ENCODE measurements at regions not wholly inside any gene's neighbourhood (a gene's known extent, or its start where the extent isn't known, plus 50 kb on each side); places are given as distances from the start of the nearest gene placed in this dataset.

GRCh38 chr5:165913059-165913458 is 2378.4 kb upstream of the WWC1 start (continued):
- TF ChIP-seq IRF5 (IDR thresholded peaks at IDR 0.05; ENCODE audit: borderline replicate concordance), result no peak
- no peak for TF ChIP-seq EP300 (IDR thresholded peaks at IDR 0.05; ENCODE audit: borderline replicate concordance in 1 of 2, control insufficient read depth in 1 of 2, low read depth in 2 of 2, low read length in 2 of 2)
- no peak for TF ChIP-seq TAF1 (IDR thresholded peaks at IDR 0.05; ENCODE audit: borderline replicate concordance, low read depth, low read length)
- TF ChIP-seq ZNF24 (IDR thresholded peaks at IDR 0.05), result no peak
- no peak for TF ChIP-seq JUND (IDR thresholded peaks at IDR 0.05; ENCODE audit: low read depth, low read length)

GRCh38 chr5:165914456-165914855 is 2377.0 kb upstream of the WWC1 start:
- in situ Hi-C loops (cut with MboI) (no loop called here), intact Hi-C loops (cut with micrococcal nuclease; ENCODE audit: unreplicated experiment) (no loop called here)
- H3K4me2 ChIP-seq (ENCODE audit: control insufficient read depth, insufficient read depth), result no peak overlapping the region
- no TSS peak for BruUV-seq (replicated peaks)
- H3K79me2 ChIP-seq (ENCODE audit: control insufficient read depth, insufficient read depth, low read length), result no peaks in the 10 kb centered on the region
- ChIA-PET RAD21 (ENCODE audit: unreplicated experiment) (no interaction called here), SMC1A (ENCODE audit: uncharacterized antibody, unreplicated experiment) (interaction anchor here (0.7 to 1.4 kb wide), 2 partner anchors 33 to 627 kb away, joined by 3 read pairs; no protein-coding TSS in a partner anchor), POLR2A (no interaction called here), CTCF (interaction anchor here (0.6 kb wide), 1 partner anchor 1392 kb away, joined by 4 read pairs; no protein-coding TSS in a partner anchor)
- no peak for DNase-seq (ENCODE audit: low read depth, low spot score)
- H4K20me1 ChIP-seq (ENCODE audit: control insufficient read depth, insufficient read depth), result no peaks in the 10 kb centered on the region
- H3K36me3 ChIP-seq (ENCODE audit: control insufficient read depth in 2 of 2, insufficient read depth in 2 of 2, low read length in 1 of 2), result no peaks in the 10 kb centered on the region
- no peak overlapping the region for H3K9ac ChIP-seq (ENCODE audit: control insufficient read depth, insufficient read depth, low read length)
- H2AFZ ChIP-seq (ENCODE audit: control insufficient read depth, low read depth, low read length), result no peak overlapping the region
- no peak overlapping the region for H3K27ac ChIP-seq (ENCODE audit: control insufficient read depth, insufficient read depth)
- WGBS (ENCODE audit: insufficient coverage, insufficient replicate concordance, low lambda C conversion rate, missing lambda C conversion rate), result 31% methylated on average over 6 of the region's 6 CpGs
- no peaks in the 10 kb centered on the region for H3K27me3 ChIP-seq (replicated peaks in 1 of 2; ENCODE audit: control insufficient read depth in 2 of 2, insufficient read depth in 2 of 2, low read length in 1 of 2)
- no peak for FAIRE-seq
- no peak overlapping the region for H3K4me3 ChIP-seq
- no peak for ATAC-seq
- H3K4me1 ChIP-seq (ENCODE audit: control insufficient read depth, insufficient read depth, low read length), result no peaks in the 10 kb centered on the region
- no peaks in the 10 kb centered on the region for H3K9me3 ChIP-seq (replicated peaks; ENCODE audit: control insufficient read depth, insufficient read depth, low read length)
- TF ChIP-seq PBX3 (IDR thresholded peaks at IDR 0.05; ENCODE audit: insufficient replicate concordance, low read depth, low read length) (no peak), RELA (IDR thresholded peaks at IDR 0.05; ENCODE audit: borderline replicate concordance, partially characterized antibody) (no peak), YBX1 (IDR thresholded peaks at IDR 0.05) (no peak), TCF3 (IDR thresholded peaks at IDR 0.05; ENCODE audit: borderline replicate concordance, insufficient read depth, low read depth, low read length) (no peak), EED (IDR thresholded peaks at IDR 0.05; ENCODE audit: low read depth) (no peak), BMI1 (IDR thresholded peaks at IDR 0.05; ENCODE audit: borderline replicate concordance) (no peak), ZNF217 (IDR thresholded peaks at IDR 0.05) (no peak), RBBP5 (conservative IDR thresholded peaks at IDR 0.05) (no peak), PKNOX1 (IDR thresholded peaks at IDR 0.05) (no peak), POLR2AphosphoS5 (IDR thresholded peaks at IDR 0.05; ENCODE audit: low read length) (no peak), HSF1 (IDR thresholded peaks at IDR 0.05; ENCODE audit: low read depth, low read length) (no peak), WRNIP1 (IDR thresholded peaks at IDR 0.05; ENCODE audit: borderline replicate concordance, low read depth, low read length) (no peak), TARDBP (IDR thresholded peaks at IDR 0.05; ENCODE audit: borderline replicate concordance) (no peak), ATF7 (IDR thresholded peaks at IDR 0.05; ENCODE audit: low read depth) (no peak), MYC (IDR thresholded peaks at IDR 0.05; ENCODE audit: insufficient read depth, insufficient read length, insufficient replicate concordance, low read length, severe bottlenecking) (no peak), CHD2 (IDR thresholded peaks at IDR 0.05; ENCODE audit: borderline replicate concordance, low read depth, low read length) (no peak)

Data from GM12878 (cell line).